Natural killer cell (primary cell): ENCODE measurements at regions not wholly inside any gene's neighbourhood (a gene's known extent, or its start where the extent isn't known, plus 50 kb on each side); places are given as distances from the start of the nearest gene placed in this dataset.
"Not testable (repeated sequence)": the region's sequence is repeated elsewhere in the genome, so short reads cannot be mapped to it uniquely, and the experiment has no call there.

Experiments used
- ATAC-seq, 3 donors: fragments of 150-1000 bp in 2 of 3; fragments of 200-7000 bp in 1 of 3; cut with Tn5 transposase; 1 replicate in 1 of 3; 2 replicates in 2 of 3; pipeline ENCODE4 v1.10.0; 2021; ENCODE audit warnings: mild to moderate bottlenecking in 2 of 3, moderate library complexity in 2 of 3
- DNase-seq, 2 donors: peaks; one replicate each; pipeline versions ENCODE4 v3.0.0 to v3.0.0-alpha.2; 2013 to 2021; ENCODE audit warnings: mixed read lengths in 1 of 2
- H3K27ac ChIP-seq: one replicate; pipeline ENCODE4 v1.5.1; 2013; ENCODE audit warnings: mild to moderate bottlenecking, low read length
- H3K27me3 ChIP-seq: one replicate; pipeline ENCODE4 v1.6.1; 2013; ENCODE audit warnings: low read length; ENCODE audit not compliant: control insufficient read depth, insufficient read depth
- H3K36me3 ChIP-seq: one replicate; pipeline ENCODE4 v1.6.1; 2013; ENCODE audit warnings: low read length; ENCODE audit not compliant: control insufficient read depth, insufficient read depth
- H3K4me1 ChIP-seq: one replicate; pipeline ENCODE4 v1.6.1; 2013; ENCODE audit warnings: low read length; ENCODE audit not compliant: control insufficient read depth, insufficient read depth
- H3K4me3 ChIP-seq: one replicate; pipeline ENCODE4 v1.5.1; 2013; ENCODE audit warnings: low read length
- H3K9me3 ChIP-seq: one replicate; pipeline ENCODE4 v1.6.1; 2013; ENCODE audit warnings: low read length; ENCODE audit not compliant: control insufficient read depth, insufficient read depth
- H3K27ac Mint-ChIP-seq, 2 donors: one replicate each; pipeline ENCODE4 v1.8.0; 2022; ENCODE audit warnings: mild to moderate bottlenecking in 2 of 2, mixed read lengths in 2 of 2, moderate library complexity in 1 of 2
- H3K27me3 Mint-ChIP-seq, 2 donors: one replicate each; pipeline ENCODE4 v1.8.0; 2022; ENCODE audit warnings: low read depth in 2 of 2, mixed read lengths in 2 of 2
- H3K36me3 Mint-ChIP-seq: one replicate; pipeline ENCODE4 v1.8.0; 2022; ENCODE audit warnings: mixed read lengths
- H3K4me1 Mint-ChIP-seq, 2 donors: one replicate each; pipeline ENCODE4 v1.8.0; 2022; ENCODE audit warnings: mixed read lengths in 2 of 2
- H3K4me3 Mint-ChIP-seq: one replicate; pipeline ENCODE4 v1.8.0; 2022; ENCODE audit warnings: mild to moderate bottlenecking, moderate library complexity, mixed read lengths
- H3K9me3 Mint-ChIP-seq, 2 donors: one replicate each; pipeline ENCODE4 v1.8.0; 2022; ENCODE audit warnings: mixed read lengths in 2 of 2
- CTCF ChIP-seq: fragments of 200-600 bp; IDR thresholded peaks from one replicate; pipeline ENCODE4 v1.8.0; 2022; ENCODE audit warnings: antibody characterized with exemption
- WGBS: methylation state at CpG from one replicate; pipeline ENCODE4 v1.1.7; 2013; ENCODE audit warnings: missing lambda C conversion rate; ENCODE audit not compliant: insufficient coverage; 5-methylcytosine and 5-hydroxymethylcytosine counted together
- intact Hi-C: fragments of 100-400 bp; cut with micrococcal nuclease; formaldehyde crosslinking; loops from one replicate; pipeline ENCODE4 v1.14.2; 2022

- Mint-ChIP-seq H3K9me3 (no peaks in the 10 kb centered on the region), H3K36me3 (no peaks in the 10 kb centered on the region), H3K4me1 (no peaks in the 10 kb centered on the region), H3K27me3 (no peaks in the 10 kb centered on the region), H3K27ac (no peak overlapping the region), H3K4me3 (no peak overlapping the region)
- no peak overlapping the region for H3K27ac ChIP-seq
- H3K9me3 ChIP-seq = no peaks in the 10 kb centered on the region
- intact Hi-C loops = no loop called here
- no peak overlapping the region for H3K4me3 ChIP-seq
- DNase-seq (no peak), ATAC-seq (no peak)
- H3K36me3 ChIP-seq = no peaks in the 10 kb centered on the region
- no peaks in the 10 kb centered on the region for H3K4me1 ChIP-seq
- no peaks in the 10 kb centered on the region for H3K27me3 ChIP-seq
- TF ChIP-seq CTCF = no peak
- WGBS = 100% methylated on average over 1 of the region's 10 CpGs
Observed at GRCh38 chr1:221972276-221973235, 230.7 kb upstream of the DUSP10 start.

- H3K9me3 ChIP-seq, H3K36me3 ChIP-seq, ATAC-seq, DNase-seq, H3K27ac ChIP-seq, H3K4me3 ChIP-seq, H3K27me3 ChIP-seq, intact Hi-C loops, H3K36me3 Mint-ChIP-seq, H3K27ac Mint-ChIP-seq, H3K4me3 Mint-ChIP-seq, H3K27me3 Mint-ChIP-seq, H3K9me3 Mint-ChIP-seq, H3K4me1 ChIP-seq, H3K4me1 Mint-ChIP-seq: not testable (repeated sequence)
- 100% methylated on average over 5 of the region's 8 CpGs for WGBS
Observed at GRCh38 chr1:221971035-221971434, 229.1 kb upstream of the DUSP10 start.

- H3K4me1 ChIP-seq, H3K4me3 ChIP-seq, H3K27ac Mint-ChIP-seq, ATAC-seq, H3K4me3 Mint-ChIP-seq, H3K9me3 ChIP-seq, H3K27me3 ChIP-seq, H3K4me1 Mint-ChIP-seq, H3K27me3 Mint-ChIP-seq, DNase-seq, H3K27ac ChIP-seq, H3K36me3 ChIP-seq, H3K9me3 Mint-ChIP-seq, H3K36me3 Mint-ChIP-seq: not testable (repeated sequence)
- intact Hi-C loops = loop anchor here (10.0 kb wide), 1 partner anchor 225 kb away; the partner anchor contains the start of gene DUSP10
- WGBS = 89% methylated on average over 5 of the region's 6 CpGs
Observed at GRCh38 chr1:221969298-221969858, 227.5 kb upstream of the DUSP10 start.

- not testable (repeated sequence) for DNase-seq, H3K27ac ChIP-seq, H3K4me1 ChIP-seq, H3K27me3 ChIP-seq, H3K27ac Mint-ChIP-seq, H3K9me3 Mint-ChIP-seq, ATAC-seq, H3K36me3 ChIP-seq, H3K4me3 Mint-ChIP-seq, H3K4me1 Mint-ChIP-seq, H3K4me3 ChIP-seq, H3K9me3 ChIP-seq, H3K36me3 Mint-ChIP-seq, H3K27me3 Mint-ChIP-seq
- intact Hi-C loops = loop anchor here (10.0 kb wide), 1 partner anchor 223 kb away; the partner anchor contains the start of gene DUSP10
- WGBS = 94% methylated on average over 9 of the region's 9 CpGs
Observed at GRCh38 chr1:221967538-221967937, 225.6 kb upstream of the DUSP10 start.

- not testable (repeated sequence) for H3K36me3 ChIP-seq, H3K9me3 Mint-ChIP-seq, H3K4me3 ChIP-seq, H3K4me1 ChIP-seq, H3K36me3 Mint-ChIP-seq, DNase-seq, H3K27me3 ChIP-seq, H3K9me3 ChIP-seq, ATAC-seq, H3K4me3 Mint-ChIP-seq, H3K27ac Mint-ChIP-seq, H3K27ac ChIP-seq, H3K27me3 Mint-ChIP-seq, H3K4me1 Mint-ChIP-seq
- intact Hi-C loops = loop anchor here (10.0 kb wide), 1 partner anchor 222 kb away; the partner anchor contains the start of gene DUSP10
- 91% methylated on average over 7 of the region's 7 CpGs for WGBS
Observed at GRCh38 chr1:221966888-221967287, 225.0 kb upstream of the DUSP10 start.

GRCh38 chr1:221965891-221966290 is 224.0 kb upstream of the DUSP10 start:
- WGBS = 91% methylated on average over 6 of the region's 6 CpGs
- H3K27ac ChIP-seq, H3K27me3 ChIP-seq, H3K36me3 ChIP-seq, H3K9me3 ChIP-seq, H3K4me1 ChIP-seq, DNase-seq, H3K4me3 Mint-ChIP-seq, H3K9me3 Mint-ChIP-seq, H3K4me3 ChIP-seq, H3K27ac Mint-ChIP-seq, H3K27me3 Mint-ChIP-seq, ATAC-seq, H3K36me3 Mint-ChIP-seq: not testable (repeated sequence)
- intact Hi-C loops = loop anchor here (10.0 kb wide), 1 partner anchor 221 kb away; the partner anchor contains the start of gene DUSP10
- H3K4me1 Mint-ChIP-seq = peaks cover 11 to 12% of the 10 kb centered on the region in 2 donors
